ENCODE measurements at regions not wholly inside any gene's neighbourhood (a gene's known extent, or its start where the extent isn't known, plus 50 kb on each side); places are given as distances from the start of the nearest gene placed in this dataset.
"Not testable (repeated sequence)": the region's sequence is repeated elsewhere in the genome, so short reads cannot be mapped to it uniquely, and the experiment has no call there.

DNA sequence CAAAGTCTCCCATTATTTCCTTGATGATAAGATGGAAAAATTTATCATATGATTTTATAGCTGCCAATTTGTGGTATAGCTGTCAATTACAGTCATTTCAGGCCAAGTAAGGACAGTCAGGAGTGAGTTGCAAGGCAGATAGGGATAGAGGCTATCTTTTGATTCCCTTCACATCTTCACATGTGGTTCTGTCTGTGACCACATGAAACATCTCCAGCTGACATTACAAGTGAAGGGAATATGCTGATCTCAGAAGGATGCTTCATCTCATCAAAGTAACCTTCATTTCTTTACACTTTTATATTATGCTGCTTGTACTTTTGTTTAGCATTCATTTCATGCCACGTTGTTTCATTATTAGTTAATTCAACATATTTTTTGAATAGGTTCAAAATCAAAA is 136.9 kb upstream of the CFAP20DC start:
- in situ Hi-C loops (cut with HindIII; ENCODE audit: low sequenced_read_pairs) = no loop called here
- no peak for DNase-seq (ENCODE audit: low read depth, low spot score)
- TF ChIP-seq CTCF (IDR thresholded peaks at IDR 0.05; ENCODE audit: low read depth, low read length) = no peak
- no peak overlapping the region for H3K4me3 ChIP-seq (ENCODE audit: low read depth, low read length)

DNA sequence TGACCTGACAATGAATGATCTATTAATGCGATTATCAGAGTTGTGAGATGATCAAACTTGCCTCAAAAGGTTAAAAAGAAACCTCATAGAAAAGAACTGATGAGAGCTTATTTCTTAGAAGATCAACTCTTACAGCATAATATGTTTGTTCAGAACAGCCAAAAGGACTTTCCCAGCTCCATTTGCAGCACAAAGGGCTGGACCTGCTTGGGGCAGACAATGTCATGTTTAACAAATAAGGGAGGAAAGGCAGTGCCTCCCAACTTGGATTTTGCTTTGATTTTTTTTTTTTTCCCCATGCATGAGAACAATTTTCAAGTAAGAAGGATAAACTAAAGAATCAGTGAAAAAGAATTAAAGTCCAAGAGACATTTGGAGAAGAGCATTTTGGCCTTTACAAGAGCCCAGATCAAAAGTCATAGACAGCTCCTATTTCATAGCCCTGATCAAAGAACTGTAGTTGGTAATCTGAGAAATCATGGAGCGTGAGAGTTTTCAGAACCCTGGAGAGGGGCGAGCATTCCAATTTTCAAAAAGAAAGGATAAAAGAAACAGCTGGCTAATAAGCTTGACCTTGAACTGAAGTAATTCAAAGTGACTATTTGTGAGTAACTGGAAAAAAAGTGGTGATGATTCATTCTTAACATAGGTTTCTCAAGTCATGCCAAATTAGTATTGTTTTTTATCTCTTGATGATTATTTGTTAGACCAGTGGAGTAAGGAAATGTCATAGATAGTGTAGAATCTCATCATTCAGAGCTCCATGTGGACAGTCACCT is 136.0 kb upstream of the CFAP20DC start:
- no peak for TF ChIP-seq CTCF (IDR thresholded peaks at IDR 0.05; ENCODE audit: low read depth, low read length)
- DNase-seq (ENCODE audit: low read depth, low spot score) = peak; percentile 19
- in situ Hi-C loops (cut with HindIII; ENCODE audit: low sequenced_read_pairs) = no loop called here
- H3K4me3 ChIP-seq (ENCODE audit: low read depth, low read length) = no peak overlapping the region

DNA sequence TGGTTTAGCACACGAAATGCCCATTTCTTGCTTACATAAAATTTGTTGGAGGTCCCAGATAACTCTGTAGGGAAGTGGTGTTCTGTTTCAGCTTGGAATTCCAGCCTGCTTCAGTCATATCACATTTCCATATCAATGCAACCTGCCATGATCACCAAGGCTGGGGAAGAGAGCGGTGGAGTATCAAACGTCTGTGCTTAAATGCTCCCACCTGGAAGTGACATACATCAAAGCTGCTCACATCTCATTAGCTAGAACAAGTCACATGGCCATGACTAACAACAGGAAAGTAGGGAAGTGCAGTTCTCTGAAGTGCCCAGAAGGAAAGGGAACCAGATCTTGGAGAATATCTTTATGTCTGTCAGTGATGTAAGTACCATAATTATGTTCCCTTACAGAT is 130.2 kb upstream of the CFAP20DC start:
- TF ChIP-seq CTCF (IDR thresholded peaks at IDR 0.05; ENCODE audit: low read depth, low read length) = no peak
- in situ Hi-C loops (cut with HindIII; ENCODE audit: low sequenced_read_pairs) = no loop called here
- no peak overlapping the region for H3K4me3 ChIP-seq (ENCODE audit: low read depth, low read length)
- no peak for DNase-seq (ENCODE audit: low read depth, low spot score)

DNA sequence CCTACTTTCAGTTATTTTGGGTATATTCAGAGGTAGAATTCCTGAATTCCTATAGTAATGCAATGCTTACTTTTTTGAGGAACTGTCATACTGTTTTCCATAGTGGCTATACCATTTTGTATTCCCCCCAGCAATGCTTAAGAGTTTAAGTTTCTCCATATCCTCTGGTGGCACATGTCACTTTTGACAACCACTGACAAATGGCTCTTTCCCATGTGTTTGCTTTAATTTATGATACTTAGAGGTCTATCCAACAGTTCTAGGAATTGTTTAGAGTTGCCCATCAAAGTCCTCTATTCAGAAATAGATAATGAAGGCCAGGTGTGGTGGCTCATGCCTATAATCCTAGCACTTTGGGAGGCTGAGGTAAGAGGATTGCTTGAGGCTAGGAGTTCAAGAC is 128.9 kb upstream of the CFAP20DC start:
- no peak for TF ChIP-seq CTCF (IDR thresholded peaks at IDR 0.05; ENCODE audit: low read depth, low read length)
- DNase-seq (ENCODE audit: low read depth, low spot score) = no peak
- H3K4me3 ChIP-seq (ENCODE audit: low read depth, low read length) = no peak overlapping the region
- in situ Hi-C loops (cut with HindIII; ENCODE audit: low sequenced_read_pairs) = no loop called here

DNA sequence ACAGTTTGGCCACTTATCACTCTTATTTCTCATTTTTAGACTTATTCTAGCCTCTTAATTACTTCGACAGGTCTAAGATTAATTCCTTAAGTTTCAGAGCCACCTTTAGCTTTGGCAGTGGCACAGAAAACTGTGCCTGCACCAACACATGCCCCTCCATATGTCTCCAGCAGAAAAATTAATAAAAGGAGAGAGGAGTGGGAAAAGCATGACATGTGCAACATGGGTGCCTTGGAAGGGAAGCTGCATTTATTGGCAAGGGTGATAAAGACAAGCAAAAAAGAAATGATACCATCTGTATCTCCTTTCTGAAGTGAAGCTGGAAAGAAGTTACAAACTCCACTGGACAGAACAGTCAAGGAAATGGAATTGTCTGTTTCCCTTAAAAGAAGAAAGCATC is 121.7 kb upstream of the CFAP20DC start:
- H3K4me3 ChIP-seq (ENCODE audit: low read depth, low read length) = no peak overlapping the region
- in situ Hi-C loops (cut with HindIII; ENCODE audit: low sequenced_read_pairs) = no loop called here
- no peak for TF ChIP-seq CTCF (IDR thresholded peaks at IDR 0.05; ENCODE audit: low read depth, low read length)
- DNase-seq (ENCODE audit: low read depth, low spot score) = no peak

DNA sequence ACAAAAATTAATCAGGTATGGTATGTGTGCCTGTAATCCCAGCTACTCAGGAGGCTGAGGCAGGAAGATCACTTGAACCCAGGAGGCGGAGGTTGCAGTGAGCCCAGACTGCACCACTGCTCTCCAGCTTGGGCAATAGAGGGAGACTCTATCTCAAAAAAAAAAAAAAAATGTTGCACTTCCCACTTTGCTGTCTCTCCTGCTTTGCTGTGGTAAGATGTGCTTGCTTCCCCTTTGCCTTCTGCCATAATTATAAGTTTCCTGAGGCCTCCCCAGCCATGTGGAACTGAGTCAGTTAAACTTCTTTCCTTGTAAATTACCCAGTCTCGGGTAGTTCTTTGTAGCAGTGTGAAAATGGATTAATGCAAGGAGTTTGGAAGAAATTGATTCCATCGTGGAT is 120.3 kb upstream of the CFAP20DC start:
- H3K4me3 ChIP-seq (ENCODE audit: low read depth, low read length); DNase-seq (ENCODE audit: low read depth, low spot score); in situ Hi-C loops (cut with HindIII; ENCODE audit: low sequenced_read_pairs): not testable (repeated sequence)

- no peak overlapping the region for H3K4me3 ChIP-seq (ENCODE audit: low read depth, low read length)
- TF ChIP-seq CTCF (IDR thresholded peaks at IDR 0.05; ENCODE audit: low read depth, low read length) = no peak
- no peak for DNase-seq (ENCODE audit: low read depth, low spot score)
- in situ Hi-C loops (cut with HindIII; ENCODE audit: low sequenced_read_pairs) = no loop called here
Measured at GRCh38 chr3:59167756-59168155, 117.9 kb upstream of the CFAP20DC start.
